Hematopoietic multipotent progenitor cell (in vitro differentiated cells): ENCODE measurements at regions not wholly inside any gene's neighbourhood (a gene's known extent, or its start where the extent isn't known, plus 50 kb on each side); places are given as distances from the start of the nearest gene placed in this dataset.

ENCODE experiments used
- DNase-seq, 3 donors: peaks; one replicate each; pipeline ENCODE4 v3.0.0-alpha.2; 2011 to 2015; ENCODE audit warnings: low read depth in 2 of 3, low spot score in 2 of 3

DNA sequence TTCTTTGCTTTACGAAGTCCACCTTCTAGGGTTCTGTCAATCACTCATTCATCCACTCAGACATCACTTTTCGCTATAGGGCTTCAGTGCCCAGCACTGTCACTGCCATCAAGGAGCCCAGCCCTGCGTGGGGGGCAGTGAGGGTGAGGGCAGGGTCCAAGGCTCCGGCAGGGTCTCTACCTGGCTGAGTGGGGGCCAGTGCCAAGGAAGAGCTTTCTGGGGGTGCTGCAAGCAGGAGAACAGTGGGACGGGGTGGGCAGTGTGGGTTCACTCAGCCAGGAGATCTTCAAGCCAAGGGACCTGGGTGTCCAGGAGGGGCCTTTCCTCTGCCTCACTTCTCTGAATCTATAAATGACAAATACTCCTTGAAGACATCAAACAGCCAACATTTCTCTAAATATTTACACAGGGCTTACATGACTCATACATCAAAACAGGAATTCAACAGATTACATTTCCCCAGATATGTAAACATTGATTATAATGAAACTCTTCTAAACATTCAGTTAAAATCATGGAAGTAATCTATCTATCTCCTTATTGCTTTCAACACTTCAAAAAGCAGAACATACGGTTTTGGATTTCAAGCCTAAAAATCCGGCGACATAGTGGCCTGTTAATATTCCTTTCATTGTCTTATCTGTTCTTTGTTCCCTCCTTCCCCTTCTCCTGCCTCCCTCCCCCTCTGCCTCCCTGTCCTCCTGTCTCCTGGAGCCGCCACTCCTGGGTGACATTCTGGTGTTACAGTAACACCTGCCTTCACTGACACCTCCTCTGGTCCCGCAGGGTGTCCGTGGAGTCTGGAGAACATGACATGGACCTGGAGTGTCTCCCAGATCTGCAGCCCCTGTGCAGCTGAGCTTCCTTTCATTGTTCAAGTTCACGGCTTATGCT, 94.4 kb upstream of the ADRA2C start:
- no peak for DNase-seq

DNA sequence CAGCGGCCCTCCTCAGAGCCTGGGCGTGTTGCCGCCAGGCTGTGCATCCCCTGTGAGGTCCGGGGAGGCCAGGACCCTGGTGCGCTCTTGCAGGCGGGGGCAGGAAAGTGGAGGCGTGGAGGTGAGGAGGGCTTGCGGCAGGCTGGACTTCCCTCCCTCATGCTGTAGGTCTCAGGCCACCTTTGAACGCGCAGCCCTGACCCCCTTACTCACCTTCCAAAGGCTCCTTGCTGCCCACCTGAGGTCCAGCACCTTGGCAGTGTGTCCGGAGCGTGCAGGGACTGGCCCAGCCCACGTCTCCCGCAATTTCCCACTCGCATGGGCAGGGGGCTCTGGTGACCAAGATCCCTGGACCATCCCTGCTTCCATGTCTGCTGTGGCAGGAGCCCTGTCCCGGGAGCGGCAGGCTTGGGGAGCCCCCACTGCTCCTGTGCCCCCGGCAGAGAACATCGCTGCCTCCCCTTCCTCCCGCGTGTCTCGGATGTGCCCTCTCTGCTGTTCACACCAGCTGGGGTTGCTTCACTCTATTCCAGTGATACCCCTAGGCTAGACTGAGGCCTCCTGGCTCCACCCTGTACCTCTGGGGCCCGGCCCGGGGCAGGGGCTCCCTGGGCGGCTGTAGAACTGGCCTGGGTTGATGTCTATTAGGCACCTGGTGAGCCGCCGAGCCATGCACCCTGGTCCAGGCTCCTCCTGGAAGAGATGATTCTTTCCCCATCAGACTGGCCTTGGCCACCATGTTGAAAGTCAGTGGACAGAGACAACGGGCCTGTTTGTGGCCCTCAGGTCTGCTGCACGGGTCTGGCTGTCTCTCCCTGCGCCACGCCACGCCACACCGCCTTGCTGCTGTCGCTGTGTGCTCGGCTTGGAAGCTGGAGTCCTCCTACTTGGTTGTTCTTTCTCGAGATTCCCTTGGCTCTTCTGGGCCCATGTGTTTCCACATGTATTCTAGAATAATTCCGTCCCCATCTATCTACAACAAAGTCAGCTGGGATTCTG, 95.4 kb upstream of the ADRA2C start:
- DNase-seq, result no peak

DNA sequence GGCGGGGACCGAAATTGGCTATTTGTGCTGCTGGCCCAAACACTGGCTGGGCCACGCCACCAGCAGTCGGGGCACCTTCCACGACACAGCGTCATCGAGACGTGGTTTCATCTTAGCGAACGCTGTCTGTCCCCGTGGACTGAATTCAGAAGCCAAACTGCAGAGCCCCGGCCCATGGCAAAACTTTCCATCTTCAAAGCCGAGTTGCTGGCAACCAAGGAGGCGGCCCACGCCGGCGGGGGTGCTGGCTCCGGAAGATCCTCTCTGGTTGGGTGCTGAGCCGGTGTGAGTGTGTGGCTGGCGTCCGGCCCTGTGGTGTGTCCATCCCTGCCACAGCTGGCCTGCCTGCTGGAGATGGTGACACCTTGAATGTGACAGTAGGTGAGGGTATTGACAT, 96.6 kb upstream of the ADRA2C start:
- DNase-seq, result no peak

DNA sequence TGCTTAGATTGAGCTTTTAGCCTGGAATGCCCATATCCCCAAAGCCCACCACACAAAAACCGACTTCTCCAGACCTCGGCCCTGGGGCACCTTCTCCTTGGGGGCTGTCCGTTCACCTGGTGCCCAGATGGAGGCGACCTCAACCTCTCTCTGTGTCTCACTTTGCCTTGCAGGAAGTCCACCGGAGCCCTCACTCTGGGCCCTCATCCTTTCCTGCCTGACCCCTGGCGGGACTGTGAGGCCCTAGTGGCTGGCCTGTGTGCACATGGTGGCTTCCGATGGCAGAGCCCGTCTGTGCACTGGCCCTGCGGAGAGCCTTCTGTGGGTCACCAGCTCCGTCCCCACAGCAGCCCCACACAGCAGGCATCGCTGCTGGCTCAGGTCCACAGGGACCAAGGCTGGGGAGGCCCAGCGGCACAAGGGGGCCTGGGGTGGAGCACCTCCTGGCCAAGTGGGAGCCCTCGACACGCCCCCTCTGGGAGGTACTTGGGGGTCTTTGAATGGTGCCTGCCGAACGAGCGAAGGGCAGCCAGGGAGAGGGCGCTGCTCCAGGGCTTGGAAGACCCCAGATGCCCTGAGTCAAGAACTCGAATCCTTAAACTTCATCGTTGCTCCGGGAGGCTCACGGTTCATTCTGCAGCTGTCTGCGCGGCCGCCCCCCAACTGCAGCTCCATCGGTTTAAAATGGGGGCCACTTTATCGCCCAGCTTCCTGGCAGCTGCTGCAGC, 97.2 kb upstream of the ADRA2C start:
- DNase-seq, result no peak

DNA sequence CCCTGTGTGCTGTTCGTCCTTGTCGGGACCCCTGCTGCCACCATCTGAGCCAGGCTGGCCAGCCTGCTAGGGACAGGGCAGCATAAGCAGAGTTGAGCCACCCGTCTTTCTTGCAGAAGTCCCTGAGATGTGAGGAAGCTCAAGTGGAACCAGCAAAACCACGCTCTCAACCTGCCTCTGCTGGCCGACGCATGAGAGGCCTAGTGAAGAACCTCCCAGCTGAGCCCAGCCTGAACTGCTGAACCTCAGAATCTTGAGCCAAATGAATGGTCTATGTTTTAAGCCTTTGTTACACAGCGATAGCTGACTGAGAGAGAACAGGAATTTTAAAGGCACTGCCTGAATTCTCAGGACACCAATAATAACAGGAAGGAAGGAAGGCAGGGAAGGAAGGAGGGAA, 98.9 kb upstream of the ADRA2C start:
- DNase-seq, result no peak

DNA sequence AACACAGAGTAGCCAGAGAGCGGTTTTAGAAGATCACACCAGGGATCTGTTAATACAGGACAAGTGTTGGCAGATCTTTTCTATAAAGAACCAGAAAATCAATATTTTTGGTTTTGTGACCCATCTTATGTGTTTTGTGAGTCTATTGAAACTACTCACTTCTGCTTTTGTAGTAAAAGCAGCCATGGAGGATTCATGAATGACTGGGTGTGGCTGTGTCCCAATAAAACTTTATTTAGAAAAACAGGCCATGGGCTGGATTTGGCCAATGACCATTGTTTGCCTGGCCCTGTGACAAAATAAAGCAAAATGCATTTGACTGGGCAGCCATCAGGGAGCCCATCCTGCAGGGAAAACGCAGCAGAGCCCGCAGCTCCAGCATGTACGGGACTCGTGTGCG, 99.9 kb upstream of the ADRA2C start:
- no peak for DNase-seq

DNA sequence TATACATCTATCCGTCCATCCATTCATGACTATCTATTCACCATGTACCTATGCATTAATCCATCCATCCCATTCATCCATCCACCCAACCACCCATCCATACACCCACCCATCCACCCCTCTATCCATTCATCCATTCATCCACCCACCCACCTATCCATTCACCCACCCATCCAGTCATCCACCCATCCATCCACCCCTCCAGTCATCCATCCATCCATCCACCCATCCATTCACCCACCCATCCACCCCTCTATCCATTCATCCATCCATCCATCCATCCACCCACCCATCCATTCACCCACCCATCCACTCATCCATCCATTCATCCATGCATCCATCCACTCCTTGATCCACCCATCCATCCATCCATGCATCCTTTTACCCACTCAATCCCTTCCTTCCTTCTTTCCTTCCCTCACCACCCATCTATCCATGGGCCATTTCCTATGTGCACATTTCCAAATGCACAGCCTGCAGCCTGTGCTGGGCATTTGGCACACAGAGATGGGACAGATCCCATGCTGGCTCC, 100.8 kb upstream of the ADRA2C start:
- no peak for DNase-seq

DNA sequence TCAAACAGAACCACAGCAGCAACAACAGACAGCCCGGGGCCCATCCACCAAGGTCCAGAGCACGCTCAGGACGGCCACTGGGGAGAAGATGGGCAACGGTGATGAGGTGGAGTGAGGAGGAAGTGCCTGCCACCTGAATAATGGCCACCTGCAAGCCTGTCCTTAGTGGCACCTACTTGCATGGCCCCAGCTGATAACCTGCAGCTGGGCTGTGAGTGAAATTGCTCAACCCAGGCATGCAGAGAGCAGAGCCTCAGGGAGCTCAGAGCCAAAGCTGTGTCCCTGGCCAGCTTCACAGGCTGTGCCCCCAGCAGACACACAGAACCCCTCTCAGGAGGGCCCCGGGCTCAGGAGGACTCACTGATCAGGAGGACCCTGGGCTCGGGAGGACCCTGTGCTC, 102.4 kb upstream of the ADRA2C start:
- DNase-seq, result no peak

DNA sequence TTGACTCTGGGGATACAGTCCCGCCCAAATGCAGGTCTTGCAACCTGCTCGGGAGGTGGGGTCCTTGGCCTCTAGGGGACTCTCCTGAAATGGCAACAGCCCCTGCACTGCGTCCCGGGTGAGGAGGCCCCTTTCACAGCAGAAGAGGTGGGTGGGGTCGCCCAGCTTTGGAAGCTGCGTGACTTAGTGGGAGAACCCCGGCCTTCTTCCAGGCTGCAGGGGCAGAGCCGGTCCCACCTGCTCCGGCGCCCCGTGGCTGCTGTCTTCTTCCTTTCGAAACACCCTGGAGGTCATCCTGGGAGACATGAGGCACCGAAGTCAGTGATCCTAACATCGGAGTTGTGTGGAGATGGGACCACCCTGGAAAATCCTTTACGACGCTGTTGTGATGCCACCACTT, 103.7 kb upstream of the ADRA2C start:
- DNase-seq, result no peak

DNA sequence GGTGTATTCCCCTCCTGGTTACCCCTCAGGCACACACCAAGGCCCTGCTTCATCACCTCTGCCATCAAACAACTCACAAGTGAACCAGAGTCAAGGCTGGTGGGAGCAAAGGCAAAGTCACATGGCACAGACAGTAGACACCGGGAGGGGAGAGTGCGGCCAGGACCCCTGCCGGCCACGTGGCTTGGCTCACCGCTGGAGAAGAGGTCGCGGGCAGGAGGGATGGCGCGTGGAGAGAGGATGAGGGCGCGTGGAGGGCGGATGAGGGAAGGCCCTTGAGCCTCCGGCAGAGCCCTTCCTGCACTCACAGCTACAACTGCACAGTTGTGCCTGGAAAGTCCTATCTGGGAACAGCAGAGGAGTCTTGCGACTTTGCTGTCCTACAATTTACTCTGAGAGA, 104.2 kb upstream of the ADRA2C start:
- no peak for DNase-seq

DNA sequence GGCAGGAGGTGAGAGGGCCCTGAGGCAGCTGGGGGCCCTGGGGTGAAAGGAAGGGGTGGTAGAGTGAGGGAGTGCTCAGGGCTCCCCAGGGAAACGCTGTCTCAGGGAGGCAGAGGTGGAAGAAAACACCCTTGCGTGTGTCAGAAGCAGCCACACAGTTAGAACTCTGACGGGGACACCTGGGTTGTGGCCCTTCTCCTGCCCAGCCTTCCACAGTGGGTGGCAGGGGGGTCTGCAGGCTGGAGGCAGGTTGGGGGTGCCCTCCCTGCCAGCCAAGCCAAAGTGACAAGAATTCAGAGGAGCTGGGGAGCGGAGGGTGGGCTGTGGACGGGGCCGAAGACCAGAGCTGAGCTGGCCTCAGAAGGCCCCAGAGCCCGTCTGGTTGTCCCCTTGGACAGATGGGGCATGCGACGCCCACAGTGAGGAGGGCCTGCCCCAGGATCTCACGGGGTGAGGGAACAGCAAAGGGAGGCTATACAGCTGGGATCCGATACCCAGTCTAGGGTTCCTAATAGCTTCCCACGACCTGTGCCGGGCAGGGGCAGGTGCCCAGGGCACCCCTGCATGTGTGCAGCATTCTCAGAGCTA, 105.2 kb upstream of the ADRA2C start:
- no peak for DNase-seq

DNA sequence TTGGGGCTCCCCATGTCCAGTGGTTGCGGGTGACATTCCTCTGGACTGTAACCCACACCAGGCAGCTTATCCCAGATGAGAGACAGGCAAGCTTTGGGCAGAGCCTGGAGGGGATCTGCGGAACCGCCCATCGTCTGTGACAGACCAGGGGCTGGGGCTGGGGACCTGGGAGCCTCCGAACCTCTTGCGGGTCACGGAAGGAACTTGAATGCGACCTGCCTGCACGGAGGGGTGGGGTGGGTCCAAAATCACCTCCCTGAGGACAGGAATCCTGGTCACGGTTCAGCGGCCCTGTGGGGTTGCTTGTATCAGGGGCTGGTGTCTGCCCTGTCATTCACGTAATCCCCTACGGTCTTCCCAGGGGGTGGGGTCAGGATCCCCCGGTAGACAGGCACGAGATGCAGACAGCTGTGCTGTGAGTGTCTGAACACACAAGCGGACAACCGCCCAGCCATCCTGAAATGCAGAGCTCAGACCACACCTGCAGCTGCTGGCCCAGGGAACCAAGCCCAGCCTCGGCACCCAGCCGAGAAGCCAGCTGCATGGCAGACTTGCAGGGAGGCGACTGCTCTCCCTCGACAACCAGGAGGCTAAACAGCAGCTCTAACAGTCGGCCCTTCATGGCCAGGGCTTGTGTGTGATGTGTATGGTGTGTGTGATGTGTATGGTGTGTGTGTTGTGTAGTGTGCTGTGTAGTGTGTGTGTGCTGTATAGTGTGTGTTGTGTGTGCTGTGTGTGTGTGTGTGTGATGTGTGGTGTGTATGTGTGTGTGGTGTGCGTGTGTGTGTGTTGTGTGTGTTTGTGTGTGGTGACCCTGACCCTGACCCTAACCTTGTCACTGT, 105.9 kb upstream of the ADRA2C start:
- DNase-seq, result no peak

DNA sequence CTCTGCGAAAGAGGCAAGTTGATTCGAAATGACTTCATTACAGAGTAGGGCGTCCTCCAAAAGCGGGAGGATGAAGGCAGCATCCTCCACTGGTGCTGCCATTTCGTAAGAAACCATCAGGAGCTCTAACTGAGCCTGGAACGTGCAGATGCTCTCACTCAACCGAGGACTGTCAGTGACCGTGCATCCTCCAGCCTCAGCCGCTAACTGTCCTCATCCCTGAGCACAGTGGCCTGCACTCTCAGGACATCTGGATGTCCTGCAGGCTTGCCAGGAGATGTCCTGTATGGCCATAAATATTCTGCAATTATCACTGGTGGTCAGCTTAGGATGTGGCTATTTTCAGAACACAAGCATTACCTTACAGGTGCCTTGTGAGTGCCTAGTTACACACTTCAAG, 107.1 kb upstream of the ADRA2C start:
- no peak for DNase-seq

DNA sequence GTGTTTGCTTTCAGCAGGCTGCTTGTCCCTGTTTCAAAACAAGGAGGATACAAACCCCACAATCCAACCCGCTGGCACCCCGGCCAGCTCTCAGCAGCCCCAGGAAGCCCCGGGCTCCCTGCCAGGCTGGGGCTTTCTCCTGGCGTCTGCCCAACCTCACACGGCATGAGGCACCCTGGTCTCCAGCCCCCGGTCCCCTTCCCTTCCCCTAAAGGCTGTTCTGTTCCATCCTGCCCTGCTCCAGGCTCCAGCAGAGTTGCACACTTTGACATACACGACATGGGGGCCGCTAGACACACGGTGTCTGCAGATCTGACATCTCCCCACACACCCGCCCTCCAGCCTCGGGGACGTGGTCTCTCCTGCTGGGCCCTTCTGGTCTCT, 107.7 kb upstream of the ADRA2C start:
- no peak for DNase-seq

DNA sequence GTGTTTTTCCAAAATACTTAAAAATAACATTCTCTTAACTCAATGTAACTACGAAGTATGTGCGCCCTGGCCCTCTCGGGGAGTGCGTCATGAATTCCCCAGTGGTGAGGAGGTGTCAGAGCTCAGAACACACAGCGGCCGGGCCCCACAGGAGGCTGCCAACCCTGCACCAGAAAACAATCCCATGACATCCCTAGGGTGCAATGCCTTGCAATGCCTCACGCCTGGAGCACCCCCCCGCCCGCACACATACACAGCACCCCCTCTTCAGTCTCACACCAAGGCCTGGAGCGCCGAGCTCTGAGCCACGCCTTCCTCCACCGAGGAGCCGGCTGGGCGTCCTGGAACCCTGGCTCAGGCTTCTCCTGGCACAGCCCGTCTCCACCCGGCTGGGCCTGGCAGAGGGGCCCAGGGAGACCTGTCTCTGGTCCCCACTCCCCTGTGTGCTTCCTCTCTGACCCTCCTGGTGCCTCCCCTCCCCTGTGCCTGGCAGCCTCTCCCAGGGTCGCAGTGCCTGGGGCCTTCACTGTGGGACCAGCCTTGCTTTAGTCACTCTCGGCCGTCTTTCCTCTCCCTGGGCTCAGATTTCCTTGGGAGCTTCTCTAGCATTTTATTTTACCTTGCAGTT, 108.2 kb upstream of the ADRA2C start:
- no peak for DNase-seq

DNA sequence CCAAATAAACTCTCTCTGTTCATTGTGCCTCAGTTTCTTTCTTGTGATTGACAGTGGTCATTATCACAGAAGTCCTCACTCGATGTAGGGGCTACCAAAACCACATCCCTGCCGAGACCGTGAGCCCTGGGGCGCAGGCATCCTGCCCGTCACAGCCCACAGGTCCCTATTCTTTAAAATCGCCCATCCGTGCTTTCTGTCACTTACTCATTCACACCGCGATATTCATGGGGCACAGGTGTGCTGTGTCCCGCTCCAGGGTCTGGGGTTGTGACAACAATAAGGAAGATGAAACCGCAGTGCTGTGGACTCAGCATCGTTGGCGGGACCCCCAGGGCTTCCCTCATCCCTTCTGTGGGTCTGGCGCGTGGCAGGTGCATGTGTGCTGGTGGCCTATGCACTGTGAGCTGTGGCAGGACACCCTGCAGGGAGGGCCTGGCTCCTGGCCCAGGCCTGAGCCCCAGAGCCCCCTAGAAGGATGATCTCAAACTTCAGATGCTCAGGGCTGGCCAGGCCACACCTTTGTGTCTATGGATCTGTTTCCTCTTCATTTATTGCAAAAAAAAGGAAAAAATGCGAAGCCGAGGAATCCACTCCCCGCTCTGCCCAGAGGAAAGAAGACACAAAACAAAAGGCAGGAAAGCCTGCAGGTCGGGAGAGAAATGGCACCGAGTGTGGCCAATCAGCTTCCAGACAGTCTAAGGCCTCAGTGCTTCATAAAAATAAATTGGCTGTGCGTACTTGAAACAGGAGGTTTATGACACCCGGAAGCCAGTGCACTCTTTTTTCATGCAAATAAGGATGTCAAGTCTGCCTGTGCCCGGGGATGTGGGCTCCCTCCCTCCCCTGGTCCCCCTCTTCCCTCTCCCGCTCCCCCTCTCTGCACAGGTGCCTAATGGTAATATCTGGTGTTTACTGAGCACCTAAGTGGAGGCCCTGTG, 109.5 kb upstream of the ADRA2C start:
- DNase-seq, result no peak

DNA sequence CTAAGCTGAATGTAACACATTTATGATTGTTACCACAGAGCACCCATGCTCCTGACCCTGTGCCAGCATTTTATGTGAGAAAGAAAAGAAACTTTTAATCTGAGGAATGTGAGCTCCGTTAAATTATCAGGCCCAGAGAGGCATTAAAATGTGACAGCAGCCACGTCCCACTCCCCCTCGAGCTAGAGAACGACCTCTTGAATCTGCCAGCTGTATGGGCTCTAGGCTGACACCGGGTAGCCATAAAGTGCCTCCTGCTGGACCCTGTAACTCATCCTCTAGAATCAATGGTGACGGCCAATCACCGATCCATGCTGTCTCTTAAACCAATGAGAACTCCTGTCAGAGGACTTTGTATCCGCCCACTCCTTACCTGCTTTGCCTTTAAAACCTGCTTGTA, 110.2 kb upstream of the ADRA2C start:
- DNase-seq, result no peak

DNA sequence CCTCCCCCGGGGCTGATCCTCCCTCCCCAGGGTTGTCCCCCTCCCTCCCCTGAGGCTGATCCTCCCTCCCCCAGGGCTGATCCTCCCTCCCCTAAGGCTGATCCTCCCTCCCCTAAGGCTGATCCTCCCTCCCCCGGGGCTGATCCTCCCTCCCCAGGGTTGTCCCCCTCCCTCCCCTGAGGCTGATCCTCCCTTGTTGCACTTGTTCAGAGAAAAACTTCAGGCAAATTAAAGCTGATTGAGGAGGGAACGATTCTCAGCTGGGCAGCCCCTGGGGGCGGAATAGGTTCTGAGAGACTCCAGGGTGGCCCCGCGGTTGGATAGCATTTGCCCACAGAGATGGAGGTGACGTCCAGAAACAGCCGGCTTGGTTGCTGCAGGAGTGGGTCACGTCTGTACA, 110.7 kb upstream of the ADRA2C start:
- no peak for DNase-seq
